ENCODE measurements at regions not wholly inside any gene's neighbourhood (a gene's known extent, or its start where the extent isn't known, plus 50 kb on each side); places are given as distances from the start of the nearest gene placed in this dataset.

GRCh38 chrX:5829469-5829868 is 399.2 kb downstream of the NLGN4X start:
- no peaks in the 10 kb centered on the region for H3K4me1 ChIP-seq (ENCODE audit: insufficient read depth)
- no peak overlapping the region for H3K4me3 ChIP-seq (ENCODE audit: low read depth, low read length)
- DNase-seq (ENCODE audit: extremely low spot score): no peak
- 84% methylated on average over 3 of the region's 3 CpGs for WGBS
- H3K27ac ChIP-seq (ENCODE audit: low read depth): no peak overlapping the region
- H3K36me3 ChIP-seq (ENCODE audit: insufficient read depth): no peaks in the 10 kb centered on the region

DNA sequence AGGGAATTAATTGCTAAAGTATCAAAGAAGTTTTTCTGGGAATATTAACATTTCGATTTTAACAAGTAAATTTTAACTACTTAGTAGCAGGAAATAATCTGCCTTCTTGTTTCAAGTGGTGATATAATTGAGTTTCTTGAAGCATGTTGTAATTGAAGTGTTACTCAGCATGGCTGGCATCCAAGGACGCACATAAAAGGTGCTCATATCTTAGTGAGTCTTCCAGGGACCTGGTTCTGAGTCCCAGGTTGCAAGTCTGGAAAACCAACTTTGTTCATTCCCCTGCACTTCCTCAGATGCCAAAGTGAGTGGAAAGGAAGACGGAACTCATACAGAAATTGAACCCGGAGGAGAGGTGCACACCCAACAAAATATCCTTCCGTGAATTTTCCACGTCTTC is 399.6 kb downstream of the NLGN4X start:
- DNase-seq (ENCODE audit: extremely low spot score): no peak
- 89% methylated on average over 6 of the region's 6 CpGs for WGBS
- Histone ChIP-seq H3K36me3 (ENCODE audit: insufficient read depth) (no peaks in the 10 kb centered on the region), H3K27ac (ENCODE audit: low read depth) (no peak overlapping the region), H3K4me1 (ENCODE audit: insufficient read depth) (no peaks in the 10 kb centered on the region), H3K4me3 (ENCODE audit: low read depth, low read length) (no peak overlapping the region)

- Histone ChIP-seq H3K4me1 (ENCODE audit: insufficient read depth) (no peaks in the 10 kb centered on the region), H3K36me3 (ENCODE audit: insufficient read depth) (no peaks in the 10 kb centered on the region), H3K4me3 (ENCODE audit: low read depth, low read length) (no peak overlapping the region), H3K27ac (ENCODE audit: low read depth) (no peak overlapping the region)
- WGBS: 42% methylated on average over 6 of the region's 6 CpGs
- DNase-seq (ENCODE audit: extremely low spot score): no peak
Measured at GRCh38 chrX:5823903-5824302, 404.8 kb downstream of the NLGN4X start.

DNA sequence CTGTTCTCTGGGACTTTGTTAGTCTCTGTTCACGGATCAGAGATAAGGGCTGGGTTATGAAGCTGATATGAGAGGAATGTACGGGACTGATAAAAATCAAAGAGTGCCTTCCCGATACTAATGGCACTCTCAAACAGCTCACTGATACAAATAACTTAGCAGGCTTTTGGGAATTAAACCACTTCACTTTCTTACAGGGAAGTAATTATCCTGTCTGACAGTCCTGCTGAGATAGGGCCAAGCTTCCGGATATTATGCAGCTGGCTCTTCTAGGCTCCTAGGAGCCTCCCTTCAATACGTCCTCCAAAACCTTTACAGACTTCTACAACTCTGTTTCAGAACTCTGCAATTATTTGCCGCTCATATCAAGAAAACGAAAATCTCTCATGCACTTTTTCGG is 418.0 kb downstream of the NLGN4X start:
- Histone ChIP-seq H3K27ac (ENCODE audit: low read depth) (no peak overlapping the region), H3K36me3 (ENCODE audit: insufficient read depth) (no peaks in the 10 kb centered on the region), H3K4me1 (ENCODE audit: insufficient read depth) (no peaks in the 10 kb centered on the region), H3K4me3 (ENCODE audit: low read depth, low read length) (no peak overlapping the region)
- DNase-seq (ENCODE audit: extremely low spot score): no peak
- 29% methylated on average over 8 of the region's 8 CpGs for WGBS

GRCh38 chrX:5807181-5807580 is 421.5 kb downstream of the NLGN4X start:
- WGBS: 73% methylated on average over 2 of the region's 2 CpGs
- DNase-seq (ENCODE audit: extremely low spot score): no peak

DNA sequence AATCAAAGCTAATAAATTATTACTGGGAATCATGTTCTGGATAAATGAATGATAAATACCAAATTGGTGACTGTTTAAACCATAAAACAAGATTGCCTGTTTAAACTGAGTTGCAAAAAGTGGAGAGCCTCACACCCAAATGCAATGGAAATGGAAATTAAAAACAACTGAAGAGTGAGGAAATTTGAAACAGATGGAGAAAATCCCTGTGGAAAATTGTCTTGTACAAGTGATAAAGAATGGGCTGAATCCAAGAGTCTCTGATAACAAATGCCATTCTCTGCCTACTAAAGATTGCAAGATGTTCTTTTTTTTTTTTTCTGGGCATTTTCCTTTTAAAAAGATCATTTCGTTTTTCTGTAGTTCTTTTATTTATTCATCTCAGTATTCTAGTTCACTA is 426.3 kb downstream of the NLGN4X start:
- H3K4me1 ChIP-seq (ENCODE audit: insufficient read depth): no peaks in the 10 kb centered on the region
- 50% methylated on average over 1 of the region's 1 CpG for WGBS

More at GRCh38 chrX:5807181-5807580, 421.5 kb downstream of the NLGN4X start:
- H3K27ac ChIP-seq (ENCODE audit: low read depth): no peak overlapping the region
- no peaks in the 10 kb centered on the region for H3K4me1 ChIP-seq (ENCODE audit: insufficient read depth)
- no peak overlapping the region for H3K4me3 ChIP-seq (ENCODE audit: low read depth, low read length)
- H3K36me3 ChIP-seq (ENCODE audit: insufficient read depth): no peaks in the 10 kb centered on the region

GRCh38 chrX:5791721-5792120 is 436.9 kb downstream of the NLGN4X start:
- Histone ChIP-seq H3K27ac (ENCODE audit: low read depth) (no peak overlapping the region), H3K4me3 (ENCODE audit: low read depth, low read length) (no peak overlapping the region), H3K4me1 (ENCODE audit: insufficient read depth) (no peaks in the 10 kb centered on the region)

More for the DNA sequence above, 426.3 kb downstream of the NLGN4X start:
- H3K27ac ChIP-seq (ENCODE audit: low read depth): no peak overlapping the region
- no peak for DNase-seq (ENCODE audit: extremely low spot score)
- no peak overlapping the region for H3K4me3 ChIP-seq (ENCODE audit: low read depth, low read length)
- H3K36me3 ChIP-seq (ENCODE audit: insufficient read depth): no peaks in the 10 kb centered on the region

DNA sequence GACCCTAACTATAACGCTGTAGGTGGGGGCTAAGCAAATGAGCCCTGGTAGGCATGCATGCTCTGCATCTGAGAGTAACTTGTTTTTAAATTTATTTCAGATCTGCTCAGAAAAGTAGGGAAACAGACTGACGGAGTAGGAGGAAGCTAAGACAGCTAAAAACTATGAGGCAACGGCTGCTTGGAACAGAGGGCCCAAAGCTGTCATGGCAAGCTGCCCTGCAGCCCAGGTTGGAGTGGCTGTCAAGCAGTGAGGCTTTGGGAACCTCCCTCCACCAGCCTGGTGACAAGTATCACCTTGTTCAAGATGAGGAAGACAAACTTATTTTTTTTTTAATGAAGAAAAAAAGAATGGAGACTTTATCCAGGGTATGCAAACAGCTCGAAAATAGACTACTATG is 439.8 kb downstream of the NLGN4X start:
- 70% methylated on average over 4 of the region's 4 CpGs for WGBS
- no peaks in the 10 kb centered on the region for H3K36me3 ChIP-seq (ENCODE audit: insufficient read depth)
- no peak overlapping the region for H3K4me3 ChIP-seq (ENCODE audit: low read depth, low read length)
- no peak for DNase-seq (ENCODE audit: extremely low spot score)
- H3K27ac ChIP-seq (ENCODE audit: low read depth): no peak overlapping the region
- no peaks in the 10 kb centered on the region for H3K4me1 ChIP-seq (ENCODE audit: insufficient read depth)

More at GRCh38 chrX:5791721-5792120, 436.9 kb downstream of the NLGN4X start:
- DNase-seq (ENCODE audit: extremely low spot score): no peak
- H3K36me3 ChIP-seq (ENCODE audit: insufficient read depth): no peaks in the 10 kb centered on the region
- 91% methylated on average over 4 of the region's 4 CpGs for WGBS

GRCh38 chrX:5780821-5781220 is 447.8 kb downstream of the NLGN4X start:
- no peak for DNase-seq (ENCODE audit: extremely low spot score)
- H3K36me3 ChIP-seq (ENCODE audit: insufficient read depth): no peaks in the 10 kb centered on the region
- H3K4me3 ChIP-seq (ENCODE audit: low read depth, low read length): no peak overlapping the region
- no peaks in the 10 kb centered on the region for H3K4me1 ChIP-seq (ENCODE audit: insufficient read depth)
- WGBS: 42% methylated on average over 2 of the region's 2 CpGs
- no peak overlapping the region for H3K27ac ChIP-seq (ENCODE audit: low read depth)

DNA sequence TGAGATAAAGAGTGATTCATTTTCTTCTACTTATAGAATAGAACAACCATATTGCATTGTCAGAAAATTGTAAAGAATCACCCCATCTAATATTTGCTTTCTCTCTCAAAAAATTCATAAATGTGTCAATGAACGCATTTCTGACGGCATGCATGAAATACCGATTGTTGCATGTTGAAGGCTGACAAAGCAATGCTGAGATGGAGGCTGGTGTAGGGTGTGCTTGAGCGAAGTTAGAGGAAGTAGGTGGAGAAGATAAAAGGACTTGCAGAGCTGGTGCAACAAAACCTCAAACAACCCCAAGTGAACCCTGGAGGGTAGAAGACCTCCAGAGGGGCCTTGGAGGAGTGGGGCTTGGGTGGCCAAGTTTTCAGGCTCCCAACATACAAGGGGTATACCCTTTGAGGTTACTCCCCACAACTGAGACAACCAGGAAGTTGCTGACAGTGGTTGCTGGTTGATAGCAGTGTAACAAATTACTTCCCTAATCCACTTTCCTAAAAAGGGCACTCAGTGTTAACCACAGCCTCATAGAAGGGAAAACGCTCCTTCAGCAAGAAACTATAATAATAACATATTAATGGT is 452.7 kb downstream of the NLGN4X start:
- no peak for DNase-seq (ENCODE audit: extremely low spot score)
- Histone ChIP-seq H3K27ac (ENCODE audit: low read depth) (no peak overlapping the region), H3K4me1 (ENCODE audit: insufficient read depth) (no peaks in the 10 kb centered on the region), H3K4me3 (ENCODE audit: low read depth, low read length) (no peak overlapping the region), H3K36me3 (ENCODE audit: insufficient read depth) (no peaks in the 10 kb centered on the region)
- WGBS: 47% methylated on average over 5 of the region's 5 CpGs

- no peak overlapping the region for H3K4me3 ChIP-seq (ENCODE audit: low read depth, low read length)
- no peak for DNase-seq (ENCODE audit: extremely low spot score)
- no peaks in the 10 kb centered on the region for H3K36me3 ChIP-seq (ENCODE audit: insufficient read depth)
- H3K4me1 ChIP-seq (ENCODE audit: insufficient read depth): no peaks in the 10 kb centered on the region
- H3K27ac ChIP-seq (ENCODE audit: low read depth): no peak overlapping the region
Measured at GRCh38 chrX:5774446-5774845, 454.2 kb downstream of the NLGN4X start.

DNA sequence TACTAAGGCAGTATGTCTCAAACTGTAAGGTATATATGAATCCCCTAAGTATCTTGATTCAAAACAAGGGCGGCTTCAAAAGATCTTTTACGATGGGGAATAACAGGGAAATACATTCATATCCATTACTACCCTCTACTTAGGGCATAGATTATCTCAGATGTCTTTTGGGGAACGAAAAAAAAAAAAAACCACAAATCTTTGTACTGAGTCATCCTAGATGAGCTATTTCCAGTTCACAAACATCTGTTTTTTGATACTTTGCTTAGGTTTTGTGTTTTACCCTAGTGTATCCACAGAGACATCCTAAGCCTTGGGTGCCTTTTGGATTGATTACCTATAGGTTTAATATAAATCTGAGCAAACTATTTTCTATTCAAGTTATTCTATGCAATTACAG is 457.2 kb downstream of the NLGN4X start:
- 56% methylated on average over 3 of the region's 3 CpGs for WGBS
- no peak for DNase-seq (ENCODE audit: extremely low spot score)

DNA sequence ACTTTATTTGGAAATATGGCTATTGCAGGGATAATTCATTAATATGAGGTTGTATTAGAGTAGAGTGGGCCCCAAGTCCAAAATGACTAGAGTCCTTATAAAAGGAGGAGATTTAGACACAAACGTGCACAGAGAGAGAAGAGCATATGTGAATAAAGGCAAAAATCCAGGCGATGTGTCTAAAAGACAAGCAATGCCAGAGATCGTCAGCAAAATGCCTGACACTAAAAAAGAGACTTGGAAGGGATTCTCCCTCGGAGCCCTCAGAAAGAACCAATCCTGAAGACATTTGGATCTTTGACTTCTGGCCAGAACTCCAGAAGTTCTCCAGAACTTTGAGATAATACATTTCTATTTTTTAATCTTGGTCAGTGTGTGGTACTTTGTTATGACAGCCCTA is 472.1 kb downstream of the NLGN4X start:
- 56% methylated on average over 4 of the region's 4 CpGs for WGBS
- H3K4me1 ChIP-seq (ENCODE audit: insufficient read depth): no peaks in the 10 kb centered on the region
- no peak overlapping the region for H3K27ac ChIP-seq (ENCODE audit: low read depth)
- H3K36me3 ChIP-seq (ENCODE audit: insufficient read depth): no peaks in the 10 kb centered on the region
- no peak overlapping the region for H3K4me3 ChIP-seq (ENCODE audit: low read depth, low read length)
- DNase-seq (ENCODE audit: extremely low spot score): no peak

More for the DNA sequence above, 457.2 kb downstream of the NLGN4X start:
- Histone ChIP-seq H3K4me1 (ENCODE audit: insufficient read depth) (no peaks in the 10 kb centered on the region), H3K4me3 (ENCODE audit: low read depth, low read length) (no peak overlapping the region), H3K36me3 (ENCODE audit: insufficient read depth) (no peaks in the 10 kb centered on the region), H3K27ac (ENCODE audit: low read depth) (no peak overlapping the region)

DNA sequence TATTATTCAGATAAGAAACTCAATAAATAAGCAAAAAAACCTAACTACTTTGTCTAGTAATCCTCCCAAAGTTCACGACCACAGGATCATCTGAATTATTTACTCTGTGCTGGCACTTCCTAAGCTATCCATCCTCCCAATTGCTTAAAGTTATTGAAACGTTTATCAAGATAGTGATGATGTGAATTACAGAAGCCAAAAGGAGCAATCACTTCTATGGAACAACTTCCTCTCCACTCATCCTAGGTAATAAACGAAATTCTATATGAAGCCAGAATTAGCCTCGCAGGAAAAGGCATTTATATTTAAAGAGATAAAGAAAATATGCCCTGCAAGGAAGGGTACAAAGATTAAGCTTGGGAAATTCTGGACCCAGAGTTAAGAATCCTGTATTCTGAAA is 475.4 kb downstream of the NLGN4X start:
- no peak overlapping the region for H3K27ac ChIP-seq (ENCODE audit: low read depth)
- WGBS: 30% methylated on average over 4 of the region's 4 CpGs
- H3K36me3 ChIP-seq (ENCODE audit: insufficient read depth): no peaks in the 10 kb centered on the region
- H3K4me3 ChIP-seq (ENCODE audit: low read depth, low read length): no peak overlapping the region
- no peaks in the 10 kb centered on the region for H3K4me1 ChIP-seq (ENCODE audit: insufficient read depth)
- DNase-seq (ENCODE audit: extremely low spot score): no peak

- Histone ChIP-seq H3K4me3 (ENCODE audit: low read depth, low read length) (no peak overlapping the region), H3K4me1 (ENCODE audit: insufficient read depth) (no peaks in the 10 kb centered on the region), H3K36me3 (ENCODE audit: insufficient read depth) (no peaks in the 10 kb centered on the region), H3K27ac (ENCODE audit: low read depth) (no peak overlapping the region)
- DNase-seq (ENCODE audit: extremely low spot score): no peak
- WGBS: 46% methylated on average over 1 of the region's 1 CpG
Measured at GRCh38 chrX:5752831-5753230, 475.8 kb downstream of the NLGN4X start.
